GM06990 (cell line): ENCODE measurements at regions not wholly inside any gene's neighbourhood (a gene's known extent, or its start where the extent isn't known, plus 50 kb on each side); places are given as distances from the start of the nearest gene placed in this dataset.

Source experiments
- DNase-seq: peaks from one replicate; pipeline ENCODE4 v3.0.0-alpha.2; 2011; ENCODE audit not compliant: insufficient read length; ENCODE audit errors: extremely low read depth
- H3K27me3 ChIP-seq: replicated peaks from 2 replicates; pipeline ENCODE4 v1.6.0; 2011; ENCODE audit warnings: low read length; ENCODE audit not compliant: control insufficient read depth, insufficient read depth
- H3K36me3 ChIP-seq: 2 replicates; pipeline ENCODE4 v1.5.1; 2011; ENCODE audit warnings: low read length; ENCODE audit not compliant: control insufficient read depth, insufficient read depth
- H3K4me3 ChIP-seq: replicated peaks from 2 replicates; pipeline ENCODE4 v1.5.1; 2011; ENCODE audit warnings: low read depth, mild to moderate bottlenecking, control low read depth, low read length
- TF ChIP-seq, protein P1 (sequence below): IDR thresholded peaks from 2 replicates; pipeline ENCODE4 v1.5.1; 2011; ENCODE audit warnings: low read length, control low read depth, mild to moderate bottlenecking, inconsistent platforms; ENCODE audit not compliant: insufficient read depth, poor library complexity, severe bottlenecking

DNA sequence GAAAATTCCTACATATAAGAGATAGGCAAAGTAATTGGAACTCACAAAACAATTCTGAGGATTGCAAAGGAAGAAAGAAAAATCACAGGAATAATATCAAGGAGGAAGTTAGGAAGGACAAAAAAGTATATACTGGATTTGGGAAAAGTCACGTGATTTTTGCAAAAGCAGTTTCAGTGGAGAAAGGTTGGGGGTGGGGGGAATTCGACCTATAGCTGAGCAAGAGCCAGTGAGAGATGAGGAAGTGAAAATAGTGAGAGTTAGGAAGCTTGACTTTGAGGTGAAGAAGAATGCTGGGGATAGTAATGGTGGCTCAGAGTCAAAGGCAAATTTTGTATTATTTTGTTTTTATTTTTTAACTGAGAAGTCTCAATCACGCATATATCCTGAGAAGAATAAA is 438.0 kb upstream of the PMFBP1 start:
- Histone ChIP-seq H3K4me3 (no peak overlapping the region), H3K27me3 (no peaks in the 10 kb centered on the region), H3K36me3 (no peaks in the 10 kb centered on the region)
- no peak for DNase-seq
- TF ChIP-seq, protein P1, sequence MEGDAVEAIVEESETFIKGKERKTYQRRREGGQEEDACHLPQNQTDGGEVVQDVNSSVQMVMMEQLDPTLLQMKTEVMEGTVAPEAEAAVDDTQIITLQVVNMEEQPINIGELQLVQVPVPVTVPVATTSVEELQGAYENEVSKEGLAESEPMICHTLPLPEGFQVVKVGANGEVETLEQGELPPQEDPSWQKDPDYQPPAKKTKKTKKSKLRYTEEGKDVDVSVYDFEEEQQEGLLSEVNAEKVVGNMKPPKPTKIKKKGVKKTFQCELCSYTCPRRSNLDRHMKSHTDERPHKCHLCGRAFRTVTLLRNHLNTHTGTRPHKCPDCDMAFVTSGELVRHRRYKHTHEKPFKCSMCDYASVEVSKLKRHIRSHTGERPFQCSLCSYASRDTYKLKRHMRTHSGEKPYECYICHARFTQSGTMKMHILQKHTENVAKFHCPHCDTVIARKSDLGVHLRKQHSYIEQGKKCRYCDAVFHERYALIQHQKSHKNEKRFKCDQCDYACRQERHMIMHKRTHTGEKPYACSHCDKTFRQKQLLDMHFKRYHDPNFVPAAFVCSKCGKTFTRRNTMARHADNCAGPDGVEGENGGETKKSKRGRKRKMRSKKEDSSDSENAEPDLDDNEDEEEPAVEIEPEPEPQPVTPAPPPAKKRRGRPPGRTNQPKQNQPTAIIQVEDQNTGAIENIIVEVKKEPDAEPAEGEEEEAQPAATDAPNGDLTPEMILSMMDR, result no peak

DNA sequence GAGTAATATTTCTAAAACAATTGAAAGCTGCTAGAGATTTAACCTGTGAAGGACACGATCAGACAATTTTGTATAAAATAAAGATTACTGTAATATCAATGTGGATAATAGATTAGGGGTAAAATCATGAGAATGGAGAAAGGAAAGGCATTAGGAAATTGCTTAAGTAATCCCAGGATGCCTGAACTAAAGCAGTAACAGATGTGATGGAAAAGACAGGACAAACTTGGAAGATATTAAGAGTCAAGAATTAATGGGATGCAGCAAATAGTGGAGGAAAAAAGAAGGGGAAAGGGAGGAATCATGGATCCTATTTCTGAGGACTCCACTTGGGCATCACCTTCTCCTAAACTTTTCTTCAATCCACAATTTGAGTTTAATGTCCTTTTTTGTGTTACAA is 437.1 kb upstream of the PMFBP1 start:
- no peaks in the 10 kb centered on the region for H3K27me3 ChIP-seq
- no peak overlapping the region for H3K4me3 ChIP-seq
- H3K36me3 ChIP-seq, result no peaks in the 10 kb centered on the region
- TF ChIP-seq, protein P1, result no peak
- DNase-seq, result no peak

DNA sequence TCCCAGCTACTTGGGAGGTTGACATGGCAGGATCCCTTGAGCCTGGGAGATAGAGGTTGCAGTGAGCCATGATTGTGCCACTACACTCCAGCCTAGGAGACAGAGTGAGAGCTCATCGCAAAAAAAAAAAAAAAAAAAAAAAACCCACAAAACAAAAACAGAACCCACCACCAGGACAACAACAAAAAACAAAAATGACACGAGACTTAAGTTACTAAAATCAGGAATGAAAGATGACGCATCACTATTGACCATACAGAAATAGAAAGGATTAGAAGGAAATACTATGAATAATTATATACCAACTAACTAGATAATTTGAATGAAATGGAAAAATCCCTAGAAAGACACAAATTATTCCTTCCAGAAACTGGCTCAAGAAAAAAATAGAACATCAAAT is 432.4 kb upstream of the PMFBP1 start:
- Histone ChIP-seq H3K36me3 (no peaks in the 10 kb centered on the region), H3K27me3 (no peaks in the 10 kb centered on the region), H3K4me3 (no peak overlapping the region)
- TF ChIP-seq, protein P1, result no peak
- DNase-seq, result peak; percentile 16

DNA sequence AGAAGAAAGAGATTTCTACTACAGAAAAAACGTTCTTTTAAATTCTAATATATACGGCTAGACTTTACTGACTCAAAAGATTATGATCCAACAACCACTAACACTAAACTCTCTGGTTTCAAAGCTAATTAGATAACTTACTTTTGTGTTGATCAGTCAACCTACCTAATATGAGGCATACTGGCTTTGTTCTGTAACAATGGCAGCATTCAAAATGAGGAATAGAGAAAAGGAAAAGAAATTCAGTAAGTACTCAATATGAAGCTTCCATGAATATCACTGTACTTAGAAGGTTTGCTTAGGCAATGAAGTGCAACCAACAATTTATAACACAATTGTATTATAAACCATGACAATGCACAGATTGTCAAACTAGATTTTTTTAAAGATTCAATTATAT is 430.5 kb upstream of the PMFBP1 start:
- no peaks in the 10 kb centered on the region for H3K27me3 ChIP-seq
- H3K4me3 ChIP-seq, result no peak overlapping the region
- peak; percentile 23 for DNase-seq
- TF ChIP-seq, protein P1, result no peak
- H3K36me3 ChIP-seq, result no peaks in the 10 kb centered on the region

DNA sequence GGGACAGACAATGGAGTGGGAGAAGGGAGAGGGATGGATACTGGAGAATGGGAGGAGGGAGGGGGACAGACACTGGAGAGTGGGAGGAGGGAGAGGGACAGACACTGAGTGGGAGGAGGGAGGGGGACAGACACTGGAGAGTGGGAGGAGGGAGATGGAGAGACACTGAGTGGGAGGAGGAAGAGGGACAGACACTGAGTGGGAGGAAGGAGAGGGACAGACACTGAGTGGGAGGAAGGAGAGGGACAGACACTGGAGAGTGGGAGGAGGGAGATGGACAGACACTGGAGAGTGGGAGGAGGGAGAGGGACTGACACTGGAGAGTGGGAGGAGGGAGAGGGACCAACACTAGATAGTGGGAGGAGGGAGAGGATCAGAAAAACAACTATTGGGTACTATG is 426.7 kb upstream of the PMFBP1 start:
- H3K27me3 ChIP-seq, result no peaks in the 10 kb centered on the region

DNA sequence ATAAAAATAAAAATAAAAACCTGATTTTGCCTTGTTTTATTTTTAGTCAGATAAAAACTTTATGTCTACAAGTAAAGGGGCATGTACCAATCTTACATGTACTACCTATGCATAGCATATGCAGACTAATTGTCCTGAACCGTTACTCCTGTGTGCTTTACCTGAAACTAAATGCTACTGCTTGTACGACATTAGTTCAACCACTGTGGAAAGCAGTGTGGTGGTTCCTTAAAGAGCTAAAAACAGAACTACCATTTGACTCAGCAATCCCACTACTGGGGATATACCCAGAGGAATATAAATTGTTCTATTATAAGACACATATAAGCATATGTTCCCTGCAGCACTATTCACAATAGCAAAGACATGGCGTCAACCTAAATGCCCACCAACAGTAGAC is 426.0 kb upstream of the PMFBP1 start:
- DNase-seq, result peak; percentile 6
- Histone ChIP-seq H3K27me3 (no peaks in the 10 kb centered on the region), H3K36me3 (no peaks in the 10 kb centered on the region), H3K4me3 (no peak overlapping the region)
- TF ChIP-seq, protein P1, result no peak

More for the DNA sequence above, 426.7 kb upstream of the PMFBP1 start:
- TF ChIP-seq, protein P1, result no peak
- no peak overlapping the region for H3K4me3 ChIP-seq
- DNase-seq, result no peak
- H3K36me3 ChIP-seq, result no peaks in the 10 kb centered on the region
